Choroid plexus epithelial cell (primary cell): ENCODE measurements at regions not wholly inside any gene's neighbourhood (a gene's known extent, or its start where the extent isn't known, plus 50 kb on each side); places are given as distances from the start of the nearest gene placed in this dataset.

Experiments used
- DNase-seq: peaks from one replicate; pipeline ENCODE4 v3.0.0-alpha.2; 2010; ENCODE audit warnings: low read depth
- H3K4me3 ChIP-seq: 2 replicates; pipeline ENCODE4 v1.5.1; 2011; ENCODE audit warnings: low read depth, mild to moderate bottlenecking, control low read depth, low read length, moderate library complexity
- CTCF ChIP-seq: conservative IDR thresholded peaks from 2 replicates; pipeline ENCODE4 v1.5.1; 2011; ENCODE audit warnings: low read depth, mild to moderate bottlenecking, control low read depth, inconsistent platforms, low read length, moderate library complexity

- H3K4me3 ChIP-seq, result no peak overlapping the region
- peak; percentile 41 for DNase-seq
- no peak for TF ChIP-seq CTCF
These were observed 291.3 kb upstream of the ATP2B1 start for GRCh38 chr12:89999699-90000505.

- no peak for TF ChIP-seq CTCF
- H3K4me3 ChIP-seq, result no peak overlapping the region
- DNase-seq, result no peak
These were observed 287.2 kb upstream of the ATP2B1 start for GRCh38 chr12:89995870-89996269.

- TF ChIP-seq CTCF, result no peak
- H3K4me3 ChIP-seq, result no peak overlapping the region
- DNase-seq, result no peak
These were observed 286.3 kb upstream of the ATP2B1 start for GRCh38 chr12:89994911-89995310.

GRCh38 chr12:89993632-89994031 lies 285.0 kb upstream of the ATP2B1 start:
- TF ChIP-seq CTCF, result no peak
- no peak overlapping the region for H3K4me3 ChIP-seq

GRCh38 chr12:89992668-89993451 lies 284.2 kb upstream of the ATP2B1 start:
- TF ChIP-seq CTCF, result no peak
- no peak overlapping the region for H3K4me3 ChIP-seq

More at GRCh38 chr12:89993632-89994031, 285.0 kb upstream of the ATP2B1 start:
- no peak for DNase-seq

GRCh38 chr12:89991807-89992590 lies 283.4 kb upstream of the ATP2B1 start:
- DNase-seq, result no peak
- no peak overlapping the region for H3K4me3 ChIP-seq
- TF ChIP-seq CTCF, result no peak

More at GRCh38 chr12:89992668-89993451, 284.2 kb upstream of the ATP2B1 start:
- DNase-seq, result no peak
